ENCODE measurements at regions not wholly inside any gene's neighbourhood (a gene's known extent, or its start where the extent isn't known, plus 50 kb on each side); places are given as distances from the start of the nearest gene placed in this dataset.

- Mint-ChIP-seq H3K4me1 (peaks cover 26% of the 10 kb centered on the region), H3K36me3 (ENCODE audit: low read depth) (no peaks in the 10 kb centered on the region), H3K27ac (no peak overlapping the region), H3K4me3 (no peak overlapping the region), H3K27me3 (peaks cover 6% of the 10 kb centered on the region), H3K9me3 (no peaks in the 10 kb centered on the region)
- TF ChIP-seq, protein P1, sequence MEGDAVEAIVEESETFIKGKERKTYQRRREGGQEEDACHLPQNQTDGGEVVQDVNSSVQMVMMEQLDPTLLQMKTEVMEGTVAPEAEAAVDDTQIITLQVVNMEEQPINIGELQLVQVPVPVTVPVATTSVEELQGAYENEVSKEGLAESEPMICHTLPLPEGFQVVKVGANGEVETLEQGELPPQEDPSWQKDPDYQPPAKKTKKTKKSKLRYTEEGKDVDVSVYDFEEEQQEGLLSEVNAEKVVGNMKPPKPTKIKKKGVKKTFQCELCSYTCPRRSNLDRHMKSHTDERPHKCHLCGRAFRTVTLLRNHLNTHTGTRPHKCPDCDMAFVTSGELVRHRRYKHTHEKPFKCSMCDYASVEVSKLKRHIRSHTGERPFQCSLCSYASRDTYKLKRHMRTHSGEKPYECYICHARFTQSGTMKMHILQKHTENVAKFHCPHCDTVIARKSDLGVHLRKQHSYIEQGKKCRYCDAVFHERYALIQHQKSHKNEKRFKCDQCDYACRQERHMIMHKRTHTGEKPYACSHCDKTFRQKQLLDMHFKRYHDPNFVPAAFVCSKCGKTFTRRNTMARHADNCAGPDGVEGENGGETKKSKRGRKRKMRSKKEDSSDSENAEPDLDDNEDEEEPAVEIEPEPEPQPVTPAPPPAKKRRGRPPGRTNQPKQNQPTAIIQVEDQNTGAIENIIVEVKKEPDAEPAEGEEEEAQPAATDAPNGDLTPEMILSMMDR (IDR thresholded peaks at IDR 0.05), result no peak
- intact Hi-C loops (cut with micrococcal nuclease), result no loop called here
- DNase-seq, result no peak
- ChIA-PET CTCF (interaction anchor here (0.9 to 1.7 kb wide), 2 partner anchors 581 to 890 kb away, joined by 4 to 5 read pairs; partner anchors contain the start of gene BCL2L11), POLR2A (no interaction called here)
- ATAC-seq (ENCODE audit: low read depth), result no peak
Measured at GRCh38 chr2:111701266-111701665, 182.7 kb downstream of the ANAPC1 start.

GRCh38 chr2:111701798-111702118 is 182.2 kb downstream of the ANAPC1 start:
- Mint-ChIP-seq H3K9me3 (no peaks in the 10 kb centered on the region), H3K27me3 (peaks cover 6% of the 10 kb centered on the region), H3K4me1 (peaks cover 29% of the 10 kb centered on the region), H3K27ac (no peak overlapping the region), H3K4me3 (no peak overlapping the region), H3K36me3 (ENCODE audit: low read depth) (no peaks in the 10 kb centered on the region)
- DNase-seq (no peak), ATAC-seq (ENCODE audit: low read depth) (no peak)
- TF ChIP-seq, protein P1 (IDR thresholded peaks at IDR 0.05), result no peak
- intact Hi-C loops (cut with micrococcal nuclease), result loop anchor here (2.0 kb wide), 2 partner anchors 219 to 891 kb away; no protein-coding TSS in a partner anchor
- ChIA-PET CTCF (interaction anchor here (0.9 to 1.7 kb wide), 2 partner anchors 581 to 891 kb away, joined by 4 to 5 read pairs; partner anchors contain the start of gene BCL2L11), POLR2A (interaction anchor here (0.7 kb wide), 1 partner anchor 582 kb away, joined by 3 read pairs; no protein-coding TSS in a partner anchor)

DNA sequence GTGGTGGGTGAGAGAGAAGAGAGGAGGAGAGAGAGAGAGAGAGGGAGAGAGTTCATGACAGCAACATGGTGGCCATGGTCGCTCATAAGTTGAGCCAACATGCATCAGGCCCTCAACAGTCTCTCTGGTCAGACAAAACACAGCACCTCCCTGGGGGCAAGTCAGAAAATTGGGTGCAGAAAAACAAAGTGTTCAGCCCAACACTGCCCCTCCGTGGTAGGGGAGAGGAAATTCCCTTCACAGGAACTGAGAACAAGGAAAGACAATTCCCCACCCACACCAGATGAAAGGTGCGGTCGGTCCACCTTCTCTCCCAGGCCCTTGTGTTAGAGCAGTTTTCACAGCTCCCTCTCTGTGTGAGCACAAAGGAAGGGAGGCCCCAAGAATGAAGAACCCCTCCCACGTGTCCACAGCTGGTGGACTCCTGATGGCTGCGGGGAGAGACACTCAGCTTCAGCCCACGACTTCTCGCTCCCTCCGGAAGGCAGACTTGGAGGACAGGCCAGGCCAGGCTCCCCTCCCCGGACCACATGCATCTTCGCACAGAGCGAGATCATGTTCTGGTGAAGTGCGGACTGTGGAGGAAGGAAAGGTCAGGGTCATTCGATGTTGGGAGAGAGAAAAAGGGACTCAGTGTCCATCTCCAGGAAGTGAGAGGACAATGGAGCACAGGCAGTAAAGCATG is 181.7 kb downstream of the ANAPC1 start:
- intact Hi-C loops (cut with micrococcal nuclease), result loop anchor here (2.0 kb wide), 2 partner anchors 219 to 891 kb away; no protein-coding TSS in a partner anchor

DNA sequence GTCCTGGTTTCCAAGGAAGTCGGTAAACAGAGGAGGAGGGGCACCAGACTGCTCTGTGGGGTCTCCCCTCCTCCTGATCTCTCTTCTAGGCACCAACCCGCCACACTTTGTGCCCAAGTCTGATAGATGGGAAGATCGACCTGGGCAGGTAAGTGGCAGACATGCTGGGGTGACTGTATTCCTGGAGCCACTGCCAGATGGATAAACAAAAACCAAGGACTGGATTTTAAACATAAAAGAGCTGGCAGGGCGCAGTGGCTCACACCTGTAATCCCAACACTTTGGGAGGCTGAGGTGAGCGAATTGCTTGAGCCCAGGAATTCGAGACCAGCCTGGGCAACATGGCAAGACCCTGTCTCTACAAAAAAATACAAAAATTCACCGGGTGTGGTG is 181.2 kb downstream of the ANAPC1 start:
- Mint-ChIP-seq H3K27ac (no peak overlapping the region), H3K27me3 (peaks cover 6% of the 10 kb centered on the region), H3K36me3 (ENCODE audit: low read depth) (no peaks in the 10 kb centered on the region), H3K9me3 (no peaks in the 10 kb centered on the region), H3K4me3 (no peak overlapping the region), H3K4me1 (peaks cover 29% of the 10 kb centered on the region)
- TF ChIP-seq, protein P1 (IDR thresholded peaks at IDR 0.05), result no peak
- POLR2A ChIA-PET, result interaction anchor here (0.6 to 1.7 kb wide), 3 partner anchors 218 to 582 kb away, joined by 4 to 7 read pairs (median 4); partner anchors contain the start of gene BCL2L11
- CTCF ChIA-PET, result interaction anchor here (0.8 to 1.5 kb wide), 2 partner anchors 57 to 890 kb away, joined by 3 read pairs; no protein-coding TSS in a partner anchor
- DNase-seq, result no peak
- no peak for ATAC-seq (ENCODE audit: low read depth)
- intact Hi-C loops (cut with micrococcal nuclease), result loop anchor here (2.0 kb wide), 2 partner anchors 220 to 892 kb away; no protein-coding TSS in a partner anchor

More for the DNA sequence above, 181.7 kb downstream of the ANAPC1 start:
- Mint-ChIP-seq H3K4me3 (no peak overlapping the region), H3K36me3 (ENCODE audit: low read depth) (no peaks in the 10 kb centered on the region), H3K27ac (no peak overlapping the region), H3K9me3 (no peaks in the 10 kb centered on the region), H3K4me1 (peaks cover 29% of the 10 kb centered on the region), H3K27me3 (peaks cover 6% of the 10 kb centered on the region)
- ChIA-PET POLR2A (interaction anchor here (0.7 to 1.7 kb wide), 2 partner anchors 581 to 583 kb away, joined by 3 to 4 read pairs; partner anchors contain the start of gene BCL2L11), CTCF (interaction anchor here (0.8 to 1.7 kb wide), 3 partner anchors 56 to 890 kb away, joined by 3 to 5 read pairs (median 3); partner anchors contain the start of gene BCL2L11)
- ATAC-seq (ENCODE audit: low read depth) (peak; percentile 26), DNase-seq (no peak)
- TF ChIP-seq, protein P1 (IDR thresholded peaks at IDR 0.05), result no peak

DNA sequence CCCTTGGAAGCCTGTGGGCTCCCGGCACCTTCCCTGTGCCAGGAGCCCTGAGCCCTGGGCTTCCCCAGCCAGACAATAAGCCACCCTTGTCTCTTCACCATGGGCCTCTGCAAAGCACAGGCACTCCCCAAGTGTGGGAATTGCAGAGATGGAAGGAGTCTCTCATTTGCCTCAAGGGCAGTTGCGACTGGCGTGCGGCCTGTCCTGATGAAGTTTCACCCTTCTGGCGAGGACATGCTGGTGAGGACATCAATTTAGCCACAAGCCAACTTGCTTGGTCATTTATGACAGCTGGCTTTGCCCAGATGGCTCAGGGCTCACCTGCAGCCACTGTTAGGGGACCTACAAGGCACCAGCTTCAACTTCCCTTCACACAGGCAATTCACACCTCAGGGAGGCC is 180.2 kb downstream of the ANAPC1 start:
- ChIA-PET POLR2A (interaction anchor here (1.3 to 1.7 kb wide), 2 partner anchors 546 to 583 kb away, joined by 4 read pairs; partner anchors contain the start of gene BCL2L11), CTCF (interaction anchor here (1.5 kb wide), 1 partner anchor 891 kb away, joined by 3 read pairs; no protein-coding TSS in a partner anchor)
- H3K27ac Mint-ChIP-seq, result no peak overlapping the region
- intact Hi-C loops (cut with micrococcal nuclease), result loop anchor here (2.0 kb wide), 2 partner anchors 221 to 893 kb away; no protein-coding TSS in a partner anchor
- no peak overlapping the region for H3K4me3 Mint-ChIP-seq
- H3K27me3 Mint-ChIP-seq, result peaks cover 6% of the 10 kb centered on the region
- H3K4me1 Mint-ChIP-seq, result peaks cover 29% of the 10 kb centered on the region
- H3K36me3 Mint-ChIP-seq (ENCODE audit: low read depth), result no peaks in the 10 kb centered on the region
- DNase-seq, result no peak
- TF ChIP-seq, protein P1 (IDR thresholded peaks at IDR 0.05), result no peak
- no peaks in the 10 kb centered on the region for H3K9me3 Mint-ChIP-seq
- ATAC-seq (ENCODE audit: low read depth), result no peak

All from activated B cell treated with CpG ODN at 0.5 μM for 24 hours (primary cell).